ENCODE measurements at regions not wholly inside any gene's neighbourhood (a gene's known extent, or its start where the extent isn't known, plus 50 kb on each side); places are given as distances from the start of the nearest gene placed in this dataset.

DNA sequence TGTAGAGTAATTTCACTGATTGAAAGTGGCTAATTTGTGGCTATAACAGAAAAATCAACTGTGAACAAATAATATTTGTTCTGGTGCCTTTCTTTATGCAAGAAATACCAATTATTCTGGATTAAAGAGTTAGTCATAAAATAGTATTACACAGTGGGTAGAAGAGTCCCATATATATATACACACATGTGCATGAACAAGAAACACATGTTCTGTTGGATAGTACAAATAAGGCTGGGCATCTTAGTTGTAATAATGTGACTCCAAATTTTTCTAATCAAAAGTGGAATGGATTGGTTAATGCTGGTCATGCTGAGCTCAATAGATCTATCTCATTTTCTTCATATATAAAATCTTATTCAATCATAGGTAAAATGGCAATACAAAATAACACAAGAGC, 179.4 kb downstream of the OGFRL1 start:
- CTCF ChIA-PET = no interaction called here
- no peak for DNase-seq
- Histone ChIP-seq H3K4me1 (ENCODE audit: control extremely low read depth in 1 of 4, control insufficient read depth in 4 of 4, insufficient read depth in 4 of 4, low read length in 3 of 4) (no peaks in the 10 kb centered on the region), H3K27me3 (replicated peaks in 2 of 5; ENCODE audit: control insufficient read depth in 4 of 5, insufficient read depth in 5 of 5, low read length in 4 of 5) (no peaks in the 10 kb centered on the region), H3K27ac (ENCODE audit: insufficient read depth in 1 of 2, low read depth in 1 of 2, low read length in 2 of 2, poor library complexity in 1 of 2, severe bottlenecking in 2 of 2) (no peak overlapping the region), H3K9me3 (ENCODE audit: control extremely low read depth in 1 of 5, control insufficient read depth in 4 of 5, insufficient read depth in 2 of 5, low read depth in 1 of 5, low read length in 4 of 5) (peaks cover 0 to 15% (median 4%) of the 10 kb centered on the region in 5 experiments), H3K36me3 (ENCODE audit: control insufficient read depth in 4 of 4, insufficient read depth in 4 of 4, low read length in 3 of 4) (no peaks in the 10 kb centered on the region), H3K4me3 (ENCODE audit: control insufficient read depth in 1 of 7, extremely low read depth in 1 of 7, insufficient read depth in 4 of 7, low read depth in 2 of 7, low read length in 6 of 7) (no peak overlapping the region)
- POLR2A ChIA-PET = no interaction called here

DNA sequence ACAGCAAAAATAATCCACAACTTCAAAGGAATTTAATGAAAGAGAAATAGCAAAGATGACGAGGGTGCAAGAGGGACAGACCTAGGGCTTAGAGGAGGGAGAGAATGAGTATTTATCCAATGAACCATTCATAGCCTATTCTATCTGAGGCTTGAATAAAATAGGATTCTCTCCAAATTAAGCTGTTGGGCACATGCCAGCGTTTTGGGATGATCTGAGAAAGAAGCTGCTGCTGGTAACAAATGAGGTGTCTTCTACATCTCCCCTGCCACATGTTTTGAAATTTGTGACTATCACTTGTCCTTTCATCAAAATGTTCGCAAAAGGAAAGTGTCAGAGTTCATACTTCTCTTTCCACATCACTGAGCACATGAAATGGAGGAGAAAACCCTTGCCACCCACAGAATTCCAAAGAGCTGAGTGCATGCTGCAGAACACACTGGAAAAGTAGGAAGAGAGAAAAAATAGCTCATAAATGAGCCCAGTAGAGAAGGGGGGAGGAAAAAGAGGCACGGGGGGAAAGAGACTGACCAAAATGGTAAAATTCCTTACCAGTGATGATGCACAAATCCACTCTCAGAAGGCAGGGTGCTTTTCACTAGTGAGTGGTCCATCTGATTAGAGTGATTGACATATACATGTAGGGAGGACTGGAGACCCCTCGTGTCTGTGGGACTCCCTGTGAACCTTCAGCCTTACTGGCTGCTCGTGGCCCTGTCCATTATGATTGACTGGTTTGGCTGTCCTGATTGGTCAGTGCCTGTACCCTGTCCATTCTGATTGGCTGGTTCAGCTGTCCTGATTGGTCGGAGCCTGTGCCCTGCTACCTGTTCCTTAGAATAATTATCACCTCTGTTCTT, 180.5 kb downstream of the OGFRL1 start:
- H3K9me3 ChIP-seq (ENCODE audit: control extremely low read depth in 1 of 5, control insufficient read depth in 4 of 5, insufficient read depth in 2 of 5, low read depth in 1 of 5, low read length in 4 of 5) = peaks cover 0 to 13% (median 2%) of the 10 kb centered on the region in 5 experiments
- no peaks in the 10 kb centered on the region for H3K4me1 ChIP-seq (ENCODE audit: control extremely low read depth in 1 of 4, control insufficient read depth in 4 of 4, insufficient read depth in 4 of 4, low read length in 3 of 4)
- DNase-seq = no peak
- CTCF ChIA-PET = interaction anchor here (0.7 kb wide), 1 partner anchor 11 kb away, joined by 4 read pairs; no protein-coding TSS in a partner anchor
- H3K36me3 ChIP-seq (ENCODE audit: control insufficient read depth in 4 of 4, insufficient read depth in 4 of 4, low read length in 3 of 4) = no peaks in the 10 kb centered on the region
- POLR2A ChIA-PET = no interaction called here
- H3K27me3 ChIP-seq (replicated peaks in 2 of 5; ENCODE audit: control insufficient read depth in 4 of 5, insufficient read depth in 5 of 5, low read length in 4 of 5) = no peaks in the 10 kb centered on the region
- no peak overlapping the region for H3K27ac ChIP-seq (ENCODE audit: insufficient read depth in 1 of 2, low read depth in 1 of 2, low read length in 2 of 2, poor library complexity in 1 of 2, severe bottlenecking in 2 of 2)
- WGBS (ENCODE audit: insufficient coverage) = 97% methylated on average over 6 of the region's 7 CpGs
- H3K4me3 ChIP-seq (ENCODE audit: control insufficient read depth in 1 of 7, extremely low read depth in 1 of 7, insufficient read depth in 4 of 7, low read depth in 2 of 7, low read length in 6 of 7) = no peak overlapping the region

DNA sequence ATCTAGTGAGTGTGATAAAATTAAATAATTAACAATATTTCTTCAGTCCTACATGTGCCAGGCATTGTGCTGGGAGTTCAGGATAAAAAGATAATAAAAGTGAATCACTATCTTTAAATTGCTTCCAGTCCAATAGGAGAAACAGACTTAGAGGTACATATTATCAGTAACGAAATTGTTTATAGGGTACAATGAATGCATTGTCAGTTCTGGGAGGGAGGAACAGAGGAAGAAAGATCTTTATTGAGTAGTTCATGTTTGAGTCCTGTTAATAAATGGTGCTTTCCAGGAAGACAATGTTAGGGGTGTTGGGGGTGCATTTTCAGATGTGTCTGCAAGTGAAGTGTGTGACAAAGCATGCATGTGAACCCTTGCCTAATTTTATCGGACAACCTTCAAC, 183.1 kb downstream of the OGFRL1 start:
- no peak overlapping the region for H3K4me3 ChIP-seq (ENCODE audit: control insufficient read depth in 1 of 7, extremely low read depth in 1 of 7, insufficient read depth in 4 of 7, low read depth in 2 of 7, low read length in 6 of 7)
- no peak for DNase-seq
- no peak overlapping the region for H3K27ac ChIP-seq (ENCODE audit: insufficient read depth in 1 of 2, low read depth in 1 of 2, low read length in 2 of 2, poor library complexity in 1 of 2, severe bottlenecking in 2 of 2)
- 100% methylated on average over 1 of the region's 2 CpGs for WGBS (ENCODE audit: insufficient coverage)
- H3K4me1 ChIP-seq (ENCODE audit: control extremely low read depth in 1 of 4, control insufficient read depth in 4 of 4, insufficient read depth in 4 of 4, low read length in 3 of 4) = no peaks in the 10 kb centered on the region
- ChIA-PET POLR2A (interaction anchor here (0.7 kb wide), 1 partner anchor 132 kb away, joined by 3 read pairs; no protein-coding TSS in a partner anchor), CTCF (no interaction called here)
- no peaks in the 10 kb centered on the region for H3K36me3 ChIP-seq (ENCODE audit: control insufficient read depth in 4 of 4, insufficient read depth in 4 of 4, low read length in 3 of 4)
- H3K27me3 ChIP-seq (replicated peaks in 2 of 5; ENCODE audit: control insufficient read depth in 4 of 5, insufficient read depth in 5 of 5, low read length in 4 of 5) = no peaks in the 10 kb centered on the region
- H3K9me3 ChIP-seq (ENCODE audit: control extremely low read depth in 1 of 5, control insufficient read depth in 4 of 5, insufficient read depth in 2 of 5, low read depth in 1 of 5, low read length in 4 of 5) = no peaks in the 10 kb centered on the region

DNA sequence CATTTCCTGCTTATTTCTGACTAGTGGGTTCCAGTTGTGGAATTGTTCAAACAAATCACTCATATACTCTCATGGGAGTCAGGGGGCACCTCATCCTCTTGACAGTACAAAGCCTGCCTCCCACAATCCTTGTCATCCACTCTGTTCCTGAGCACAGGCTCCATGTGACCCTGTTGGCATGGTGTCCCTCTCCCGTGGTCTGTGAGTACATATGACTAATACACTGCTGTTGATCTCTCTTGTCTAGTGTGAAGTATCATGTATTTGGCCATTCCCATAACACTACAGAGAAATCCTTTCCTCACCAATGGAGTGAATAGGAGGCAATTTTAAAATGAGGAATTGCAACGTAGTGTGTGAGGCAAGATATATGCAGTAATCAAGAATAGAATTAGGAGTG, 185.3 kb downstream of the OGFRL1 start:
- DNase-seq = no peak
- WGBS (ENCODE audit: insufficient coverage) = no CpG with 5 or more reads among the region's 2 CpGs
- ChIA-PET POLR2A (no interaction called here), CTCF (no interaction called here)
- H3K9me3 ChIP-seq (ENCODE audit: control extremely low read depth in 1 of 5, control insufficient read depth in 4 of 5, insufficient read depth in 2 of 5, low read depth in 1 of 5, low read length in 4 of 5) = no peaks in the 10 kb centered on the region
- no peaks in the 10 kb centered on the region for H3K36me3 ChIP-seq (ENCODE audit: control insufficient read depth in 4 of 4, insufficient read depth in 4 of 4, low read length in 3 of 4)
- no peaks in the 10 kb centered on the region for H3K27me3 ChIP-seq (replicated peaks in 2 of 5; ENCODE audit: control insufficient read depth in 4 of 5, insufficient read depth in 5 of 5, low read length in 4 of 5)
- no peak overlapping the region for H3K4me3 ChIP-seq (ENCODE audit: control insufficient read depth in 1 of 7, extremely low read depth in 1 of 7, insufficient read depth in 4 of 7, low read depth in 2 of 7, low read length in 6 of 7)
- peaks cover 0 to 4% (median 2%) of the 10 kb centered on the region in 4 experiments for H3K4me1 ChIP-seq (ENCODE audit: control extremely low read depth in 1 of 4, control insufficient read depth in 4 of 4, insufficient read depth in 4 of 4, low read length in 3 of 4)
- H3K27ac ChIP-seq (ENCODE audit: insufficient read depth in 1 of 2, low read depth in 1 of 2, low read length in 2 of 2, poor library complexity in 1 of 2, severe bottlenecking in 2 of 2) = no peak overlapping the region

DNA sequence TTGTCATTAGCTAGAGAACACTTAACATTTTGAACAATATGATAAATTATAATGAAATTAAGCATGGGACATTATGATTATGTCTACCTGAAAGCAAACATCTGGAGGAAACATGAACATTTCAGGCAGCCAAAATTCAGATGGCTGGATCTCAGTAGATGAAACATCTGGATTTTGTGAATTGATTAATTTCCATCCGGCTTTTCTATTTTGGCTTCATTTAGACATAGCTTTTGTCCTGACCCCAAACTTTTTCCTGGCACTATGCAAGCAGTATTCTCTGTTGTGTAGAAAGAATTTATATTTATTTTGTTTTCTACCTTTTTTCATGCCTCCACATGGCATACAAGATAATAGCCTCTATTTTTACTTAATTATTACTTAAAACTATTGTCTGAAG, 186.3 kb downstream of the OGFRL1 start:
- Histone ChIP-seq H3K4me3 (ENCODE audit: control insufficient read depth in 1 of 7, extremely low read depth in 1 of 7, insufficient read depth in 4 of 7, low read depth in 2 of 7, low read length in 6 of 7) (no peak overlapping the region), H3K4me1 (ENCODE audit: control extremely low read depth in 1 of 4, control insufficient read depth in 4 of 4, insufficient read depth in 4 of 4, low read length in 3 of 4) (peaks cover 0 to 7% (median 6%) of the 10 kb centered on the region in 4 experiments), H3K27me3 (replicated peaks in 2 of 5; ENCODE audit: control insufficient read depth in 4 of 5, insufficient read depth in 5 of 5, low read length in 4 of 5) (no peaks in the 10 kb centered on the region), H3K27ac (ENCODE audit: insufficient read depth in 1 of 2, low read depth in 1 of 2, low read length in 2 of 2, poor library complexity in 1 of 2, severe bottlenecking in 2 of 2) (no peak overlapping the region), H3K9me3 (ENCODE audit: control extremely low read depth in 1 of 5, control insufficient read depth in 4 of 5, insufficient read depth in 2 of 5, low read depth in 1 of 5, low read length in 4 of 5) (no peaks in the 10 kb centered on the region), H3K36me3 (ENCODE audit: control insufficient read depth in 4 of 4, insufficient read depth in 4 of 4, low read length in 3 of 4) (no peaks in the 10 kb centered on the region)
- no peak for DNase-seq
- POLR2A ChIA-PET = no interaction called here
- CTCF ChIA-PET = no interaction called here
- no CpG with 5 or more reads among the region's 1 CpG for WGBS (ENCODE audit: insufficient coverage)

DNA sequence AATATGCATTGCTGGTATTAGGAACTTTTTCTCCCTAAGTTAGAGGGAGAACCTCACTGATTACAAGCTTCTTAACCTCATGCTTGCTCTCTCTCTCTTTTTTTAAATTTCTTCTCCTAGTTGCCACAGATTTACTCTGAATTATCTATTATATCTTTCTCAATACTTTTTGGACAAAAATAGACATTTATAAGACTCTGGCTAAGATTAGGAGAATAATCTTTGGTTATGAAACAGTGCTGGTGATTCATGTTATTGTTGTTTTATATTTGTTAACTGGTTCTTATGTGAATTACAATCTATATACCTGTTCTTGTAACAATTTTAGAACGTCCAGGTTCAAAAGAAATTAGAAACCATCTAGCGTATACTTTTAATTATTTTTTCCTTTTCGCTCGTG, 187.8 kb downstream of the OGFRL1 start:
- H3K4me3 ChIP-seq (ENCODE audit: control insufficient read depth in 1 of 7, extremely low read depth in 1 of 7, insufficient read depth in 4 of 7, low read depth in 2 of 7, low read length in 6 of 7) = no peak overlapping the region
- no peaks in the 10 kb centered on the region for H3K9me3 ChIP-seq (ENCODE audit: control extremely low read depth in 1 of 5, control insufficient read depth in 4 of 5, insufficient read depth in 2 of 5, low read depth in 1 of 5, low read length in 4 of 5)
- POLR2A ChIA-PET = no interaction called here
- H3K4me1 ChIP-seq (ENCODE audit: control extremely low read depth in 1 of 4, control insufficient read depth in 4 of 4, insufficient read depth in 4 of 4, low read length in 3 of 4) = peaks cover 0 to 7% (median 6%) of the 10 kb centered on the region in 4 experiments
- CTCF ChIA-PET = no interaction called here
- DNase-seq = no peak
- no peaks in the 10 kb centered on the region for H3K27me3 ChIP-seq (replicated peaks in 2 of 5; ENCODE audit: control insufficient read depth in 4 of 5, insufficient read depth in 5 of 5, low read length in 4 of 5)
- H3K36me3 ChIP-seq (ENCODE audit: control insufficient read depth in 4 of 4, insufficient read depth in 4 of 4, low read length in 3 of 4) = no peaks in the 10 kb centered on the region
- WGBS (ENCODE audit: insufficient coverage) = no CpG with 5 or more reads among the region's 4 CpGs
- no peak overlapping the region for H3K27ac ChIP-seq (ENCODE audit: insufficient read depth in 1 of 2, low read depth in 1 of 2, low read length in 2 of 2, poor library complexity in 1 of 2, severe bottlenecking in 2 of 2)

DNA sequence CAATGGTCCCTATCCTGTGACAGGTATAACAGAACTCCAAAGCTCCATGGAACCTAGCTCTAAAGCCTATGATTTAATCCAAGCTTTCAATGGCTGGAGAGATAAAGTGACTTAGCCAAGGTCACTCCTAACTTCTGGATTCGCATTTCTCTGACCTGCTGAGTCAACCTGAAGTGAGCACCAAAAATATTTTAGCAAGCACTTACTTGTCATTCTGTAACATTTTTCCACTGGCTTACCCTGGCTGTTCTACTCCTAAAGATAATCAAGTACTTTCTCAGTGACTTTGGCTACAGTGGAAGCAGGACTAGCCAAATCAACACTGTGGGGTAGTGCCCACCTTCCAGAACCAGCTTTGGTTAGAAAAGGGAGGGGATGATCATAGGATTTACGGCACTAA, 188.3 kb downstream of the OGFRL1 start:
- no peak overlapping the region for H3K4me3 ChIP-seq (ENCODE audit: control insufficient read depth in 1 of 7, extremely low read depth in 1 of 7, insufficient read depth in 4 of 7, low read depth in 2 of 7, low read length in 6 of 7)
- ChIA-PET POLR2A (no interaction called here), CTCF (no interaction called here)
- no peaks in the 10 kb centered on the region for H3K9me3 ChIP-seq (ENCODE audit: control extremely low read depth in 1 of 5, control insufficient read depth in 4 of 5, insufficient read depth in 2 of 5, low read depth in 1 of 5, low read length in 4 of 5)
- no peak overlapping the region for H3K27ac ChIP-seq (ENCODE audit: insufficient read depth in 1 of 2, low read depth in 1 of 2, low read length in 2 of 2, poor library complexity in 1 of 2, severe bottlenecking in 2 of 2)
- DNase-seq = no peak
- H3K27me3 ChIP-seq (replicated peaks in 2 of 5; ENCODE audit: control insufficient read depth in 4 of 5, insufficient read depth in 5 of 5, low read length in 4 of 5) = no peaks in the 10 kb centered on the region
- H3K36me3 ChIP-seq (ENCODE audit: control insufficient read depth in 4 of 4, insufficient read depth in 4 of 4, low read length in 3 of 4) = no peaks in the 10 kb centered on the region
- H3K4me1 ChIP-seq (ENCODE audit: control extremely low read depth in 1 of 4, control insufficient read depth in 4 of 4, insufficient read depth in 4 of 4, low read length in 3 of 4) = peaks cover 0 to 7% (median 6%) of the 10 kb centered on the region in 4 experiments
- WGBS (ENCODE audit: insufficient coverage) = 92% methylated on average over 2 of the region's 2 CpGs
